Endothelial cell of umbilical vein (primary cell): ENCODE measurements at regions not wholly inside any gene's neighbourhood (a gene's known extent, or its start where the extent isn't known, plus 50 kb on each side); places are given as distances from the start of the nearest gene placed in this dataset.

Source experiments
- BruUV-seq: library from RNA; stranded (reverse); fragments of 400-500 nt; replicated peaks from 2 replicates; lab custom pipeline; 2021; lab: Mats Ljungman, UMichigan
- CTCF ChIA-PET: fragments of 300-600, 350-600 bp; sonication (Branson Sonifier 250); formaldehyde crosslinking; loops from one replicate; lab custom pipeline; 2021; ENCODE audit warnings: antibody characterized with exemption, inconsistent platforms; lab: Charles Lee
- POLR2A ChIA-PET: fragments of 300-600, 350-600 bp; sonication (Branson Sonifier 250); formaldehyde crosslinking; loops from one replicate; lab custom pipeline; 2021; ENCODE audit warnings: antibody characterized with exemption, inconsistent platforms; lab: Charles Lee
- DNase-seq: peaks from one replicate; pipeline ENCODE4 v3.0.0-alpha.2; 2011; ENCODE audit warnings: low read depth, low spot score
- FAIRE-seq: peaks from 2 replicates; lab custom pipeline; 2011; peaks lifted over from hg19 to GRCh38; lab: Jason Lieb, UNC
- H2AFZ ChIP-seq: 2 replicates; pipeline ENCODE4 v1.6.0; 2012; ENCODE audit warnings: low read depth, low read length, control low read depth, inconsistent platforms
- H3K27ac ChIP-seq: 2 replicates; pipeline ENCODE4 v1.5.1; 2011; ENCODE audit warnings: low read depth, mild to moderate bottlenecking, control low read depth, low read length, moderate library complexity; ENCODE audit not compliant: insufficient read depth
- H3K27me3 ChIP-seq, 2 experiments: 2 replicates each; pipeline versions ENCODE4 v1.6.0 to v1.6.1; 2011; ENCODE audit warnings: low read length in 2 of 2, mixed read lengths in 1 of 2; ENCODE audit not compliant: control insufficient read depth in 2 of 2, insufficient read depth in 2 of 2
- H3K36me3 ChIP-seq, 2 experiments: 2 replicates in 1 of 2; 3 replicates in 1 of 2; pipeline ENCODE4 v1.5.1; 2011; ENCODE audit warnings: low read length in 2 of 2, mild to moderate bottlenecking in 1 of 2, moderate library complexity in 1 of 2; ENCODE audit not compliant: control insufficient read depth in 2 of 2, insufficient read depth in 2 of 2; ENCODE audit errors: extremely low read depth in 1 of 2
- H3K4me1 ChIP-seq: 3 replicates; pipeline ENCODE4 v1.5.1; 2011; ENCODE audit warnings: mild to moderate bottlenecking, low read length; ENCODE audit not compliant: control insufficient read depth, insufficient read depth; ENCODE audit errors: extremely low read depth
- H3K4me2 ChIP-seq: 2 replicates; pipeline ENCODE4 v1.6.1; 2011; ENCODE audit warnings: low read length, control low read depth, mixed read lengths; ENCODE audit not compliant: insufficient read depth
- H3K4me3 ChIP-seq, 3 experiments: fragments of 200-600 bp in 1 of 3; sonication (generic), shearing (Covaris generic) in 1 of 3; replicated peaks in 1 of 3; 2 replicates each; pipeline ENCODE4 v1.5.1; 2011 to 2016; ENCODE audit warnings: control low read depth in 3 of 3, low read length in 3 of 3, mild to moderate bottlenecking in 2 of 3, inconsistent platforms in 1 of 3, low read depth in 1 of 3, moderate library complexity in 1 of 3; ENCODE audit not compliant: insufficient read depth in 1 of 3
- H3K79me2 ChIP-seq: 2 replicates; pipeline ENCODE4 v1.6.0; 2012; ENCODE audit warnings: low read length, inconsistent platforms; ENCODE audit not compliant: control insufficient read depth, insufficient read depth
- H3K9ac ChIP-seq: replicated peaks from 2 replicates; pipeline ENCODE3; 2011; ENCODE audit warnings: low read length, control low read depth; ENCODE audit not compliant: insufficient read depth; ENCODE audit errors: extremely low read depth
- H3K9me1 ChIP-seq: replicated peaks from 3 replicates; pipeline ENCODE4 v1.6.0; 2011; ENCODE audit warnings: mild to moderate bottlenecking, low read length; ENCODE audit not compliant: control insufficient read depth, insufficient read depth; ENCODE audit errors: extremely low read depth
- H3K9me3 ChIP-seq: replicated peaks from 2 replicates; pipeline ENCODE4 v1.5.1; 2012; ENCODE audit warnings: low read length, inconsistent platforms; ENCODE audit not compliant: control insufficient read depth, insufficient read depth
- H4K20me1 ChIP-seq: replicated peaks from 2 replicates; pipeline ENCODE3; 2011; ENCODE audit warnings: mild to moderate bottlenecking, low read length; ENCODE audit not compliant: control insufficient read depth, insufficient read depth; ENCODE audit errors: extremely low read depth
- CTCF ChIP-seq, 2 donors: IDR thresholded peaks; 1 replicate in 1 of 2; 2 replicates in 1 of 2; pipeline ENCODE4 v1.5.1; 2011; ENCODE audit warnings: low read length in 2 of 2, mild to moderate bottlenecking in 2 of 2, moderate library complexity in 2 of 2, control low read depth in 1 of 2, inconsistent platforms in 1 of 2, low read depth in 1 of 2; ENCODE audit not compliant: insufficient read depth in 1 of 2; ENCODE audit errors: extremely low read depth in 1 of 2
- FOS ChIP-seq: IDR thresholded peaks from 2 replicates; pipeline ENCODE4 v1.6.1; 2011; ENCODE audit warnings: mild to moderate bottlenecking, low read length, moderate library complexity, borderline replicate concordance; ENCODE audit not compliant: insufficient read depth
- MAX ChIP-seq: IDR thresholded peaks from 2 replicates; pipeline ENCODE4 v1.6.1; 2011; ENCODE audit not compliant: insufficient read depth, insufficient read length
- POLR2A ChIP-seq: IDR thresholded peaks from 2 replicates; pipeline ENCODE4 v1.6.1; 2012; ENCODE audit warnings: low read depth, mild to moderate bottlenecking, control low read depth, low read length
- POLR2AphosphoS5 ChIP-seq: IDR thresholded peaks from 2 replicates; pipeline ENCODE4 v1.6.1; 2012; ENCODE audit warnings: low read depth, mild to moderate bottlenecking, control low read depth, low read length, moderate library complexity; ENCODE audit not compliant: insufficient read depth
- dilution Hi-C: fragments of 300-500 bp; cut with MboI; formaldehyde crosslinking; loops from one replicate; pipeline ENCODE4 v1.15.0; 2019; ENCODE audit warnings: low sequenced_read_pairs; ENCODE audit not compliant: extremely low pct_ligation_motif_present
- intact Hi-C: fragments of 100-400 bp; cut with micrococcal nuclease; formaldehyde crosslinking; loops from one replicate; pipeline ENCODE4 v1.10.0; 2022

- Histone ChIP-seq H3K9ac (no peak overlapping the region), H3K9me3 (no peaks in the 10 kb centered on the region), H4K20me1 (no peaks in the 10 kb centered on the region), H3K4me2 (no peak overlapping the region), H3K36me3 (no peaks in the 10 kb centered on the region), H3K4me3 (no peak overlapping the region), H3K79me2 (no peaks in the 10 kb centered on the region), H2AFZ (no peak overlapping the region), H3K9me1 (no peaks in the 10 kb centered on the region), H3K4me1 (no peaks in the 10 kb centered on the region), H3K27me3 (no peaks in the 10 kb centered on the region), H3K27ac (no peak overlapping the region)
- no peak for FAIRE-seq
- no peak for TF ChIP-seq MAX
- ChIA-PET POLR2A (no interaction called here), CTCF (no interaction called here)
- no TSS peak for BruUV-seq
- intact Hi-C loops (no loop called here), dilution Hi-C loops (no loop called here)
- DNase-seq = no peak
These were observed 1093.6 kb downstream of the IGSF11 start for GRCh38 chr3:117941015-117941414.

GRCh38 chr3:117941756-117942155, 1092.9 kb downstream of the IGSF11 start:
- TF ChIP-seq FOS = no peak
- no peak for TF ChIP-seq POLR2A
- no peak for TF ChIP-seq POLR2AphosphoS5
- TF ChIP-seq MAX = no peak
- no peak for TF ChIP-seq CTCF (IDR thresholded peaks at IDR 0.05; ENCODE audit: extremely low read depth in 1 of 2, insufficient read depth in 1 of 2, low read depth in 1 of 2, low read length in 2 of 2)
- Histone ChIP-seq H3K9me3 (no peaks in the 10 kb centered on the region), H3K36me3 (no peaks in the 10 kb centered on the region), H4K20me1 (no peaks in the 10 kb centered on the region), H2AFZ (no peak overlapping the region), H3K9me1 (no peaks in the 10 kb centered on the region), H3K79me2 (no peaks in the 10 kb centered on the region), H3K4me1 (no peaks in the 10 kb centered on the region), H3K27me3 (no peaks in the 10 kb centered on the region), H3K9ac (no peak overlapping the region), H3K27ac (no peak overlapping the region), H3K4me3 (no peak overlapping the region), H3K4me2 (no peak overlapping the region)
- FAIRE-seq = no peak
- POLR2A ChIA-PET = no interaction called here
- intact Hi-C loops (no loop called here), dilution Hi-C loops (no loop called here)
- CTCF ChIA-PET = no interaction called here
- BruUV-seq = no TSS peak
- DNase-seq = no peak
